ENCODE measurements at regions not wholly inside any gene's neighbourhood (a gene's known extent, or its start where the extent isn't known, plus 50 kb on each side); places are given as distances from the start of the nearest gene placed in this dataset.
"Not testable (repeated sequence)": the region's sequence is repeated elsewhere in the genome, so short reads cannot be mapped to it uniquely, and the experiment has no call there.

DNA sequence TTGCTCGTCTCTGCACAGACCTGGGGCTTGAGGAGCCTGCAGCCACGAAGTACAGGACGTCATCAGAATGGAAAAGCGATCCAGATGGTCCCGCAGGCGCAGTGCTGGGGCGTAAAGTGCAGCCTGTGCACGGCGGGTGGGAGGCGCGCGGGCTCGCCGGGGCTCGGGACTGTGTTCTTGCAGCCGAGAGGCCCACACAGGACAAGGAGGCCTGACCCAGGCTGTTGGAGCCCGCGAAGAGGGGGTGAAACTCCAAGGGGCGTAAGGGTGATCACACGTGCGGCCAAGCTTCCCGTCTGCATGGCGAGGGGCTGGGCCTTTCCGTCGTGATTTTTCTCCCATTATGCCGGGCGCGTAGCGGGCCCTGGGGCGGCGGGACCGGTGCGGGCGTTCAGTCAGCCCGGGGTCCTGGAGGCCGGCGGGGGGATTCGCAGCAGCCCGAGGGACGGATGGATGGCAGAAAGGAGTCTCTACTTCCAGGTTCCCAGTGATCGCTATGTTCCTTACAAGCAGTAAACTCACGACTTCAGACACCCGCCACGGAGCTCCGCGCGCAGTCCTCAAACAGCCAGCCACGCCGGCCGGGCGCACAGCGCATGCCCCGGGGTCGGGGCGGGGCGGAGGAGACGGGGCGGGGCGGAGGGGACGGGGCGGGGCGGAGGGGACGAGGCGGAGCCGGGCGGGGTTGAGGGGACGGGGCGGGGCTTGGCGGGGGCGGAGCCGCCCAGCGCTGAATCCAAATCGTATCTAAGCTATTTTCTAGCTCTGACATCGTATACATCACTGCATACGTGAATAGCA, 141.0 kb upstream of the KCNJ18 start:
- in situ Hi-C loops (cut with MboI; ENCODE audit: low sequenced_read_pairs, unreplicated experiment) = no loop called here
- TF ChIP-seq, protein P1, sequence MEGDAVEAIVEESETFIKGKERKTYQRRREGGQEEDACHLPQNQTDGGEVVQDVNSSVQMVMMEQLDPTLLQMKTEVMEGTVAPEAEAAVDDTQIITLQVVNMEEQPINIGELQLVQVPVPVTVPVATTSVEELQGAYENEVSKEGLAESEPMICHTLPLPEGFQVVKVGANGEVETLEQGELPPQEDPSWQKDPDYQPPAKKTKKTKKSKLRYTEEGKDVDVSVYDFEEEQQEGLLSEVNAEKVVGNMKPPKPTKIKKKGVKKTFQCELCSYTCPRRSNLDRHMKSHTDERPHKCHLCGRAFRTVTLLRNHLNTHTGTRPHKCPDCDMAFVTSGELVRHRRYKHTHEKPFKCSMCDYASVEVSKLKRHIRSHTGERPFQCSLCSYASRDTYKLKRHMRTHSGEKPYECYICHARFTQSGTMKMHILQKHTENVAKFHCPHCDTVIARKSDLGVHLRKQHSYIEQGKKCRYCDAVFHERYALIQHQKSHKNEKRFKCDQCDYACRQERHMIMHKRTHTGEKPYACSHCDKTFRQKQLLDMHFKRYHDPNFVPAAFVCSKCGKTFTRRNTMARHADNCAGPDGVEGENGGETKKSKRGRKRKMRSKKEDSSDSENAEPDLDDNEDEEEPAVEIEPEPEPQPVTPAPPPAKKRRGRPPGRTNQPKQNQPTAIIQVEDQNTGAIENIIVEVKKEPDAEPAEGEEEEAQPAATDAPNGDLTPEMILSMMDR (IDR thresholded peaks at IDR 0.05; ENCODE audit: borderline replicate concordance, control extremely low read depth, extremely low read depth, insufficient read depth, missing control alignments) = no peak
- DNase-seq (ENCODE audit: low spot score) = peak; percentile 81

GRCh38 chr17:21558921-21559320, 133.4 kb upstream of the KCNJ18 start:
- DNase-seq (ENCODE audit: low spot score); in situ Hi-C loops (cut with MboI; ENCODE audit: low sequenced_read_pairs, unreplicated experiment): not testable (repeated sequence)

- in situ Hi-C loops (cut with MboI; ENCODE audit: low sequenced_read_pairs, unreplicated experiment) = no loop called here
- DNase-seq (ENCODE audit: low spot score) = no peak
- TF ChIP-seq, protein P1 (IDR thresholded peaks at IDR 0.05; ENCODE audit: borderline replicate concordance, control extremely low read depth, extremely low read depth, insufficient read depth, missing control alignments) = no peak
Measured at GRCh38 chr17:21564262-21564661, 128.1 kb upstream of the KCNJ18 start.

- in situ Hi-C loops (cut with MboI; ENCODE audit: low sequenced_read_pairs, unreplicated experiment) = not testable (repeated sequence)
Measured at GRCh38 chr17:21564757-21565156, 127.6 kb upstream of the KCNJ18 start.

GRCh38 chr17:21570427-21570826, 121.9 kb upstream of the KCNJ18 start:
- in situ Hi-C loops (cut with MboI; ENCODE audit: low sequenced_read_pairs, unreplicated experiment); DNase-seq (ENCODE audit: low spot score): not testable (repeated sequence)

More at GRCh38 chr17:21564757-21565156, 127.6 kb upstream of the KCNJ18 start:
- not testable (repeated sequence) for DNase-seq (ENCODE audit: low spot score)

GRCh38 chr17:21572148-21572547, 120.2 kb upstream of the KCNJ18 start:
- in situ Hi-C loops (cut with MboI; ENCODE audit: low sequenced_read_pairs, unreplicated experiment); DNase-seq (ENCODE audit: low spot score): not testable (repeated sequence)

GRCh38 chr17:21573271-21573960, 118.9 kb upstream of the KCNJ18 start:
- DNase-seq (ENCODE audit: low spot score); in situ Hi-C loops (cut with MboI; ENCODE audit: low sequenced_read_pairs, unreplicated experiment): not testable (repeated sequence)

DNA sequence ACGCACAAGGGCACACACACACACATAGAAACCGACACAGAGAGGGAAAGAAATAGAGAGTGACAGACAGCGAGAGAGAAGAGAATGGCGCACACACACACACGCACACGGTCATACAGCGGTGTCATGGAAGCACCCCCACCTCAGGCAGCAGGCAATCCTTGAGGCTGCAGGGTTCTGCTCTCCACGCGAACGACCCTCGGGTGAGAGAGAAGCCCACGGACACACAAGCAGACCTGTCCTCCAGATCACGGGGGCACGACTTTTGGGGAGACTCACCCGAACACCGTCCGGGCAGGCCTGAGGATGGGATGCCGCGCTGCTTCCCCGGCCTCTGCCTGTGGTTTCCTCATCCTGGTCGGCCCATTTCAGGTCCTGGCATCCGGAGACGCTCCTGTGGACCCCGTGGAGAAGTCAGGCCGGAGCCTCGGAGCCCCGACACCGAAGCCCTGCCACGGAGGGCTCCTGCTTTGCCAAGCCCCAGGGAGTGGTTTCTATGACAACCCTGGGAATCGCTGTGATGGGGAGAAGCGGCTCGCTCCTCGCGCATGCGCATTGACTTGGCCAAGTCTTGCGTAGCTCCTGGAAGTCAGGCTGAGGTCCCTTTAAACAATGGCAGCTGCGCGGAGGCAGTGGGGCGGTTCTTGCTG, 118.2 kb upstream of the KCNJ18 start:
- in situ Hi-C loops (cut with MboI; ENCODE audit: low sequenced_read_pairs, unreplicated experiment) = no loop called here
- TF ChIP-seq, protein P1 (IDR thresholded peaks at IDR 0.05; ENCODE audit: borderline replicate concordance, control extremely low read depth, extremely low read depth, insufficient read depth, missing control alignments) = no peak

GRCh38 chr17:21574611-21575255, 117.6 kb upstream of the KCNJ18 start:
- DNase-seq (ENCODE audit: low spot score); in situ Hi-C loops (cut with MboI; ENCODE audit: low sequenced_read_pairs, unreplicated experiment): not testable (repeated sequence)

More for the DNA sequence above, 118.2 kb upstream of the KCNJ18 start:
- DNase-seq (ENCODE audit: low spot score) = no peak

DNA sequence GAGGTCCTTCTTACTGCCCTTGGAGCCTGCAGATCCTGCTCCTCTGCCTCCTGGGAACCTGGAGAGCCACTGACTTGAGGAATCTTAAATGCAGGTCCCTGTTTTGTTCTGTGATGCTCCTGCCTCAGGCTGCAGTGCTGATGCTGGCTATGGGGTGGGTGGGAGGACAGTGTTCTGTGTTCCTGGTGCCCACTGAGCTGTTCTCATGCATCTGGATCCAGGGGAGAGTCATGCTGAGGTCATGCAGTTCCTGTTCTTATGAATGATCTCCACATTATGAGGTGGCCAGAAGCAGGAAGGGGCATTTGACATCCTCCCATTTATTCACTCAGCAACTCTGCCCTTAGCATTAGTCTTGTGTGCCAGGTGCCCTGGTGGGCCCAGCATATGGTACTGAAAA, 113.5 kb upstream of the KCNJ18 start:
- in situ Hi-C loops (cut with MboI; ENCODE audit: low sequenced_read_pairs, unreplicated experiment); DNase-seq (ENCODE audit: low spot score): not testable (repeated sequence)
